Natural killer cell (primary cell): ENCODE measurements at regions not wholly inside any gene's neighbourhood (a gene's known extent, or its start where the extent isn't known, plus 50 kb on each side); places are given as distances from the start of the nearest gene placed in this dataset.

Experiments used
- ATAC-seq, 3 donors: fragments of 150-1000 bp in 2 of 3; fragments of 200-7000 bp in 1 of 3; cut with Tn5 transposase; 1 replicate in 1 of 3; 2 replicates in 2 of 3; pipeline ENCODE4 v1.10.0; 2021; ENCODE audit warnings: mild to moderate bottlenecking in 2 of 3, moderate library complexity in 2 of 3
- DNase-seq, 2 donors: peaks; one replicate each; pipeline versions ENCODE4 v3.0.0 to v3.0.0-alpha.2; 2013 to 2021; ENCODE audit warnings: mixed read lengths in 1 of 2
- H3K27ac ChIP-seq: one replicate; pipeline ENCODE4 v1.5.1; 2013; ENCODE audit warnings: mild to moderate bottlenecking, low read length
- H3K27me3 ChIP-seq: one replicate; pipeline ENCODE4 v1.6.1; 2013; ENCODE audit warnings: low read length; ENCODE audit not compliant: control insufficient read depth, insufficient read depth
- H3K36me3 ChIP-seq: one replicate; pipeline ENCODE4 v1.6.1; 2013; ENCODE audit warnings: low read length; ENCODE audit not compliant: control insufficient read depth, insufficient read depth
- H3K4me1 ChIP-seq: one replicate; pipeline ENCODE4 v1.6.1; 2013; ENCODE audit warnings: low read length; ENCODE audit not compliant: control insufficient read depth, insufficient read depth
- H3K4me3 ChIP-seq: one replicate; pipeline ENCODE4 v1.5.1; 2013; ENCODE audit warnings: low read length
- H3K9me3 ChIP-seq: one replicate; pipeline ENCODE4 v1.6.1; 2013; ENCODE audit warnings: low read length; ENCODE audit not compliant: control insufficient read depth, insufficient read depth
- H3K27ac Mint-ChIP-seq, 2 donors: one replicate each; pipeline ENCODE4 v1.8.0; 2022; ENCODE audit warnings: mild to moderate bottlenecking in 2 of 2, mixed read lengths in 2 of 2, moderate library complexity in 1 of 2
- H3K27me3 Mint-ChIP-seq, 2 donors: one replicate each; pipeline ENCODE4 v1.8.0; 2022; ENCODE audit warnings: low read depth in 2 of 2, mixed read lengths in 2 of 2
- H3K36me3 Mint-ChIP-seq: one replicate; pipeline ENCODE4 v1.8.0; 2022; ENCODE audit warnings: mixed read lengths
- H3K4me1 Mint-ChIP-seq, 2 donors: one replicate each; pipeline ENCODE4 v1.8.0; 2022; ENCODE audit warnings: mixed read lengths in 2 of 2
- H3K4me3 Mint-ChIP-seq: one replicate; pipeline ENCODE4 v1.8.0; 2022; ENCODE audit warnings: mild to moderate bottlenecking, moderate library complexity, mixed read lengths
- H3K9me3 Mint-ChIP-seq, 2 donors: one replicate each; pipeline ENCODE4 v1.8.0; 2022; ENCODE audit warnings: mixed read lengths in 2 of 2
- WGBS: methylation state at CpG from one replicate; pipeline ENCODE4 v1.1.7; 2013; ENCODE audit warnings: missing lambda C conversion rate; ENCODE audit not compliant: insufficient coverage; 5-methylcytosine and 5-hydroxymethylcytosine counted together
- intact Hi-C: fragments of 100-400 bp; cut with micrococcal nuclease; formaldehyde crosslinking; loops from one replicate; pipeline ENCODE4 v1.14.2; 2022
- TF ChIP-seq, protein P1 (sequence below): fragments of 200-600 bp; IDR thresholded peaks from one replicate; pipeline ENCODE4 v1.8.0; 2022; ENCODE audit warnings: antibody characterized with exemption

DNA sequence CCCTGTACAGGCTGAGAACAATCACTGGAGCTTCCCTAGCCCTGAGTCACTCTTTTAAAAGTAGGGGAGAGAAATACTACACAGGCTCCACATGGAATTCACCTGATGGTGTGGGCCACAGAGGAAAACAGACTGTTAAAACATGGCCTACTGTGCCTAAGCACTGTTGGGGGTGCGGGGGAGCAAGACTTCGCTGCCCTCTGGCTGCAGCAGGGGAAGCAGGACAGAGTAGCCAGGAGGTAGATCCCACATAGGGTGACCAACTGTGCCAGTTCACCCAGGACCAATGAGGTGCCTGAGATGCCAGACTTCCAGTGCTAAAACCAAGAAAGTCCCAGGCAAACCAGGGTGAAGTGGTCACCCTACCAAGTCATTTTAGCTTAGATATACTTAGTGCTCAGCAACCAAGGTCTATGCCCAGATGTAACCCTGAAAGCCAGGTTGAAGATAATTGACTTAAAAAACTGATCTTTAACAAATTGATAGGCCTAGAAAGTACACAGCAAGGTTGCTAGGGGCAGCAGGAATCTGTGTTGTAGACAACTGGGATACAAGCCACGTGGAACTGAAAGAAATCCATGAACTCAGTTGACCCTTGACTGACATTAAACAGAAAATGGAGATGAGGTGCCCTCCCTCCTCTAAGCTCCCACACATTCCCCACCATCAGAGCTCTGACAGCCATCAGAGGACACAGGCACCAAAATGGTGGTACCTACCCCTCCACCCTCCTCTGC is 344.2 kb upstream of the PPP2R3A start:
- no peak overlapping the region for H3K4me3 ChIP-seq
- 75% methylated on average over 3 of the region's 3 CpGs for WGBS
- DNase-seq (no peak), ATAC-seq (peak in 1 of 3 donors; percentile 28)
- H3K27me3 ChIP-seq: no peaks in the 10 kb centered on the region
- H3K27me3 Mint-ChIP-seq: no peaks in the 10 kb centered on the region
- intact Hi-C loops: no loop called here
- H3K4me1 Mint-ChIP-seq: no peaks in the 10 kb centered on the region
- peaks cover 0 to 2% of the 10 kb centered on the region in 2 donors for H3K9me3 Mint-ChIP-seq
- TF ChIP-seq, protein P1, sequence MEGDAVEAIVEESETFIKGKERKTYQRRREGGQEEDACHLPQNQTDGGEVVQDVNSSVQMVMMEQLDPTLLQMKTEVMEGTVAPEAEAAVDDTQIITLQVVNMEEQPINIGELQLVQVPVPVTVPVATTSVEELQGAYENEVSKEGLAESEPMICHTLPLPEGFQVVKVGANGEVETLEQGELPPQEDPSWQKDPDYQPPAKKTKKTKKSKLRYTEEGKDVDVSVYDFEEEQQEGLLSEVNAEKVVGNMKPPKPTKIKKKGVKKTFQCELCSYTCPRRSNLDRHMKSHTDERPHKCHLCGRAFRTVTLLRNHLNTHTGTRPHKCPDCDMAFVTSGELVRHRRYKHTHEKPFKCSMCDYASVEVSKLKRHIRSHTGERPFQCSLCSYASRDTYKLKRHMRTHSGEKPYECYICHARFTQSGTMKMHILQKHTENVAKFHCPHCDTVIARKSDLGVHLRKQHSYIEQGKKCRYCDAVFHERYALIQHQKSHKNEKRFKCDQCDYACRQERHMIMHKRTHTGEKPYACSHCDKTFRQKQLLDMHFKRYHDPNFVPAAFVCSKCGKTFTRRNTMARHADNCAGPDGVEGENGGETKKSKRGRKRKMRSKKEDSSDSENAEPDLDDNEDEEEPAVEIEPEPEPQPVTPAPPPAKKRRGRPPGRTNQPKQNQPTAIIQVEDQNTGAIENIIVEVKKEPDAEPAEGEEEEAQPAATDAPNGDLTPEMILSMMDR: no peak
- H3K27ac Mint-ChIP-seq: no peak overlapping the region
- H3K4me3 Mint-ChIP-seq: no peak overlapping the region
- H3K36me3 Mint-ChIP-seq: no peaks in the 10 kb centered on the region
- H3K36me3 ChIP-seq: no peaks in the 10 kb centered on the region
- no peaks in the 10 kb centered on the region for H3K4me1 ChIP-seq
- H3K27ac ChIP-seq: no peak overlapping the region
- no peaks in the 10 kb centered on the region for H3K9me3 ChIP-seq

DNA sequence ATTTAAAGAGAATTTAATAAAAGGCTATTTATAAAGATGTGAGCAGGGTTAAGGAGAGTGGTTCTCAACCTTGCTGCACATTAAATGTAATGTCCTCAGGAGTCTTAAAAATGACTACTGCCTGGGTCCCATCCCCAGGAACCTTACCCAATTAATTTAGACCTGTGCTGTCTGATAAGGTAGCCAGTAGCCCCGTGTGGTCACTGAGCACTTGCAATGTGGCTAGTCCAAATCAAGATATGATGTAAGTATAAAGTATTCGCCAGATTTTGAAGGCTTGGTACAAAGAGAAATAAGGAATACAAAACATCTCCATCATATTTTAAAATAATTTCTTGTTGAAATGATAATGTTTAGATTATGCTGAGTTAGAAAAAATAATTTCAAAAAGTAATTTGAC is 343.3 kb upstream of the PPP2R3A start:
- Histone ChIP-seq H3K27me3 (no peaks in the 10 kb centered on the region), H3K27ac (no peak overlapping the region), H3K4me3 (no peak overlapping the region), H3K36me3 (no peaks in the 10 kb centered on the region), H3K9me3 (no peaks in the 10 kb centered on the region), H3K4me1 (no peaks in the 10 kb centered on the region)
- WGBS: 60% methylated on average over 1 of the region's 2 CpGs
- no peak overlapping the region for H3K4me3 Mint-ChIP-seq
- H3K9me3 Mint-ChIP-seq: no peaks in the 10 kb centered on the region
- no peak for DNase-seq
- H3K27ac Mint-ChIP-seq: no peak overlapping the region
- intact Hi-C loops: no loop called here
- no peak for ATAC-seq
- H3K27me3 Mint-ChIP-seq: no peaks in the 10 kb centered on the region
- no peaks in the 10 kb centered on the region for H3K36me3 Mint-ChIP-seq
- TF ChIP-seq, protein P1: no peak
- no peaks in the 10 kb centered on the region for H3K4me1 Mint-ChIP-seq

DNA sequence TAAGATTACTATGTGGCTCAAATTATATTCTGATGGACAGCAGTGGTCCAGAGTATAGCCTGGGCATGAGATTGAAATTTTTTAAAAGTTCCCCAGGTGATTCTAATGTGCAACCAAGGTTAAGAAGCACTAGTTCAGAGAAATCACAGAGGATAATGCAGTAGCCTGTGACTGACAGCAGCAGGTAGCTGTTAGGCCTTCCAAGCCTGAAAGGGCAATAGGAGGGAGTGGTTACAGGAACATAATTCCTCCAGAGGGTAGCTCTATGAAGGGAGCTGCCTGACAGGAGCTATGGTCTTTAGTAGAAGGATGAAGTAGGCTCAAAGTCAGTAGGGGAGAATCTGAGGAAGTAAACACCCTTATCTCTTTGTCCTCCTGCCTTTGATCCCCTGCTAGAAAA is 342.9 kb upstream of the PPP2R3A start:
- Mint-ChIP-seq H3K9me3 (no peaks in the 10 kb centered on the region), H3K27ac (no peak overlapping the region), H3K4me3 (no peak overlapping the region), H3K27me3 (no peaks in the 10 kb centered on the region), H3K4me1 (no peaks in the 10 kb centered on the region), H3K36me3 (no peaks in the 10 kb centered on the region)
- Histone ChIP-seq H3K4me1 (no peaks in the 10 kb centered on the region), H3K4me3 (no peak overlapping the region), H3K27ac (no peak overlapping the region), H3K27me3 (no peaks in the 10 kb centered on the region), H3K9me3 (no peaks in the 10 kb centered on the region), H3K36me3 (no peaks in the 10 kb centered on the region)
- TF ChIP-seq, protein P1: no peak
- intact Hi-C loops: no loop called here
- DNase-seq: no peak
- no peak for ATAC-seq

DNA sequence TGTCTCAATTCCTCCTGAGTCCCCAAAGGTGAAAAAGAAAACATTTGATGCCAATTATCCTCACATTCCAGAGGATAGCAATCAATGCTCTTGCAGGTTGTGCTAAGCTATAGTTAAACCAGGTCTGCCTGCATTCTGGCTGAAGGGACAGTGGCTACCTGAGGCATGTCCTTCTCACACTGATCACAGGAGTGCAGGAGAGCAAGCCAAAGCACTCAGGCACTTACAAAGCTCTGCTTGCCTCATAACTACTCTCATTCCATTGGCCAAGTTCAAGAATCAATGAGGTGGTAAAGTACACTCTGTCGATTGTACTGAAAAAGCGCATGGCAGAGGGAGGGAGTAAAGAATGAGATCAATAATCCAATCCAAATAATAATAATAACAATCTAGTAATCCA is 342.0 kb upstream of the PPP2R3A start:
- no peaks in the 10 kb centered on the region for H3K9me3 Mint-ChIP-seq
- ATAC-seq: no peak
- H3K4me3 ChIP-seq: no peak overlapping the region
- TF ChIP-seq, protein P1: no peak
- DNase-seq: no peak
- H3K36me3 ChIP-seq: no peaks in the 10 kb centered on the region
- no peak overlapping the region for H3K27ac Mint-ChIP-seq
- H3K4me1 Mint-ChIP-seq: no peaks in the 10 kb centered on the region
- no peaks in the 10 kb centered on the region for H3K4me1 ChIP-seq
- no peaks in the 10 kb centered on the region for H3K36me3 Mint-ChIP-seq
- no peaks in the 10 kb centered on the region for H3K9me3 ChIP-seq
- no peaks in the 10 kb centered on the region for H3K27me3 Mint-ChIP-seq
- no peaks in the 10 kb centered on the region for H3K27me3 ChIP-seq
- no CpG with 5 or more reads among the region's 2 CpGs for WGBS
- H3K4me3 Mint-ChIP-seq: no peak overlapping the region
- intact Hi-C loops: no loop called here
- H3K27ac ChIP-seq: no peak overlapping the region
